HCT116 (cell line): ENCODE measurements at regions not wholly inside any gene's neighbourhood (a gene's known extent, or its start where the extent isn't known, plus 50 kb on each side); places are given as distances from the start of the nearest gene placed in this dataset.
A peak's percentile ranks its signal among the peaks of the same experiment; 100 is the strongest.

Experiments used
- ATAC-seq: fragments of 200-7000 bp; cut with Tn5 transposase; 2 replicates; pipeline ENCODE4 v1.9.1; 2020; ENCODE audit warnings: mild to moderate bottlenecking, moderate library complexity
- BruUV-seq: library from RNA; stranded (reverse); fragments of 400-500 nt; replicated peaks from 2 replicates; lab custom pipeline; 2021; lab: Mats Ljungman, UMichigan
- CTCF ChIA-PET: fragments of 300-600 bp; sonication (Branson Sonifier 250); formaldehyde crosslinking; loops from one replicate; lab custom pipeline; 2021; ENCODE audit warnings: antibody characterized with exemption; lab: Charles Lee
- POLR2A ChIA-PET: fragments of 300-600, 350-600 bp; sonication (Branson Sonifier 250); formaldehyde crosslinking; loops from one replicate; lab custom pipeline; 2021; ENCODE audit warnings: antibody characterized with exemption; lab: Charles Lee
- RAD21 ChIA-PET, 2 experiments: fragments of 300-600 bp; sonication (Branson Sonifier 250); formaldehyde crosslinking; loops; one replicate each; lab custom pipeline; 2023; ENCODE audit warnings: low total read pairs in 2 of 2; ENCODE audit not compliant: uncharacterized antibody in 2 of 2, unreplicated experiment in 2 of 2, low non-redundant PET in 1 of 2; lab: Charles Lee
- DNase-seq: peaks from one replicate; pipeline ENCODE4 v3.0.0-alpha.2; 2010; ENCODE audit warnings: low read depth, low spot score
- H2AFZ ChIP-seq: fragments of 200-600 bp; shearing (Covaris generic), sonication (generic); 2 replicates; pipeline ENCODE4 v1.6.1; 2017; ENCODE audit warnings: low read depth, mixed run types, mixed read lengths, antibody characterized with exemption, low read length; ENCODE audit not compliant: poor library complexity, severe bottlenecking
- H3K27ac ChIP-seq: 2 replicates; pipeline ENCODE4 v1.5.1; 2012; ENCODE audit warnings: low read depth, low read length
- H3K27me3 ChIP-seq: fragments of 200-600 bp; sonication (generic); 2 replicates; pipeline ENCODE4 v1.6.1; 2016; ENCODE audit warnings: mixed run types, low read length, mixed read lengths; ENCODE audit not compliant: insufficient read depth
- H3K36me3 ChIP-seq, 2 experiments: fragments of 200-500 bp in 1 of 2; fragments of 200-600 bp in 1 of 2; sonication (Bioruptor generic) in 1 of 2; sonication (generic) in 1 of 2; 2 replicates each; pipeline versions ENCODE4 v1.5.1 to v1.6.1; 2014 to 2016; ENCODE audit warnings: low read length in 2 of 2, inconsistent platforms in 1 of 2, mixed read lengths in 1 of 2, mixed run types in 1 of 2; ENCODE audit not compliant: insufficient read depth in 2 of 2, control insufficient read depth in 1 of 2
- H3K4me1 ChIP-seq, 2 experiments: fragments of 200-600 bp in 1 of 2; sonication (generic) in 1 of 2; 2 replicates each; pipeline versions ENCODE4 v1.5.1 to v1.6.1; 2012 to 2017; ENCODE audit warnings: low read length in 2 of 2, inconsistent platforms in 1 of 2, mild to moderate bottlenecking in 1 of 2, mixed read lengths in 1 of 2, mixed run types in 1 of 2, moderate library complexity in 1 of 2; ENCODE audit not compliant: insufficient read depth in 2 of 2, control insufficient read depth in 1 of 2
- H3K4me2 ChIP-seq: fragments of 200-600 bp; sonication (generic); 2 replicates; pipeline ENCODE4 v1.6.1; 2017; ENCODE audit warnings: mixed run types, low read length, mixed read lengths
- H3K4me3 ChIP-seq, 2 experiments: fragments of 200-600 bp in 1 of 2; sonication (generic) in 1 of 2; replicated peaks in 1 of 2; 2 replicates each; pipeline ENCODE4 v1.5.1; 2011 to 2016; ENCODE audit warnings: low read length in 2 of 2, control low read depth in 1 of 2, low read depth in 1 of 2, mild to moderate bottlenecking in 1 of 2, mixed read lengths in 1 of 2, mixed run types in 1 of 2
- H3K79me2 ChIP-seq: fragments of 200-600 bp; sonication (generic); 2 replicates; pipeline ENCODE4 v1.6.1; 2017; ENCODE audit warnings: mild to moderate bottlenecking, mixed run types, low read length, moderate library complexity, mixed read lengths; ENCODE audit not compliant: insufficient read depth
- H3K9ac ChIP-seq: fragments of 200-600 bp; sonication (generic); 2 replicates; pipeline ENCODE4 v1.6.1; 2016; ENCODE audit warnings: low read length, mixed read lengths
- H3K9me2 ChIP-seq: fragments of 200-600 bp; sonication (generic), shearing (Covaris generic); 2 replicates; pipeline ENCODE4 v1.6.1; 2017; ENCODE audit warnings: mixed run types, mild to moderate bottlenecking, moderate library complexity; ENCODE audit not compliant: insufficient read depth
- H3K9me3 ChIP-seq, 2 experiments: fragments of 200-500 bp in 1 of 2; fragments of 200-600 bp in 1 of 2; sonication (Bioruptor generic) in 1 of 2; sonication (generic) in 1 of 2; 2 replicates each; pipeline ENCODE4 v1.6.1; 2014 to 2017; ENCODE audit warnings: low read length in 2 of 2, mixed read lengths in 2 of 2, inconsistent platforms in 1 of 2, low read depth in 1 of 2, mild to moderate bottlenecking in 1 of 2, mixed run types in 1 of 2, moderate library complexity in 1 of 2; ENCODE audit not compliant: control insufficient read depth in 1 of 2, insufficient read depth in 1 of 2
- H4K20me1 ChIP-seq: fragments of 200-600 bp; sonication (generic), shearing (Covaris generic); 2 replicates; pipeline ENCODE4 v1.6.1; 2017; ENCODE audit warnings: mixed run types, mild to moderate bottlenecking, moderate library complexity; ENCODE audit not compliant: insufficient read depth
- EGR1 ChIP-seq: IDR thresholded peaks from 2 replicates; pipeline ENCODE4 v1.6.1; 2012; ENCODE audit warnings: low read depth
- EZH2phosphoT487 ChIP-seq: fragments of 200-600 bp; IDR thresholded peaks from 2 replicates; pipeline ENCODE4 v1.6.1; 2018; ENCODE audit warnings: antibody characterized with exemption, borderline replicate concordance
- FOSL1 ChIP-seq: IDR thresholded peaks from 2 replicates; pipeline ENCODE4 v1.6.1; 2012; ENCODE audit warnings: low read depth
- POLR2AphosphoS5 ChIP-seq: IDR thresholded peaks from 2 replicates; pipeline ENCODE4 v1.6.1; 2011; ENCODE audit warnings: mild to moderate bottlenecking, low read depth, low read length, moderate library complexity
- RAD21 ChIP-seq: IDR thresholded peaks from 2 replicates; pipeline ENCODE4 v1.6.1; 2012; ENCODE audit warnings: low read depth, mild to moderate bottlenecking
- SIN3A ChIP-seq: IDR thresholded peaks from 2 replicates; pipeline ENCODE4 v1.6.1; 2012; ENCODE audit warnings: low read depth
- SRF ChIP-seq: IDR thresholded peaks from 2 replicates; pipeline ENCODE4 v1.6.1; 2012; ENCODE audit warnings: low read depth
- TCF7L2 ChIP-seq: IDR thresholded peaks from 2 replicates; pipeline ENCODE4 v1.7.0; 2011; ENCODE audit warnings: borderline replicate concordance, inconsistent platforms; ENCODE audit not compliant: insufficient read depth, insufficient read length; ENCODE audit errors: extremely low read depth
- YY1 ChIP-seq: IDR thresholded peaks from 2 replicates; pipeline ENCODE4 v1.6.1; 2011; ENCODE audit warnings: low read length, low read depth, moderate library complexity, mild to moderate bottlenecking; ENCODE audit not compliant: insufficient replicate concordance; ENCODE audit errors: extremely low read depth
- ZNF274 ChIP-seq: fragments of 200-500 bp; sonication (Bioruptor generic); IDR thresholded peaks from 2 replicates; pipeline ENCODE4 v1.6.1; 2014; ENCODE audit warnings: mild to moderate bottlenecking, low read depth, low read length, inconsistent platforms
- intact Hi-C: fragments of 100-400 bp; cut with micrococcal nuclease; formaldehyde crosslinking; loops from 2 replicates; pipeline ENCODE4 v1.10.0; 2022
- TF ChIP-seq, protein P1 (sequence below), 3 experiments: fragments of 200-600 bp in 1 of 3; sonication (generic) in 1 of 3; IDR thresholded peaks in 2 of 3; conservative IDR thresholded peaks in 1 of 3; 2 replicates each; pipeline ENCODE4 v1.5.1; 2012 to 2017; ENCODE audit warnings: low read depth in 2 of 3, low read length in 2 of 3, antibody characterized with exemption in 1 of 3, borderline replicate concordance in 1 of 3, control low read depth in 1 of 3, mild to moderate bottlenecking in 1 of 3, mixed read lengths in 1 of 3, mixed run types in 1 of 3, moderate library complexity in 1 of 3; ENCODE audit not compliant: insufficient read depth in 1 of 3
- TF ChIP-seq, protein P2 (sequence below): IDR thresholded peaks from 2 replicates; pipeline ENCODE4 v1.6.1; 2012
- TF ChIP-seq, protein P3 (sequence below): IDR thresholded peaks from 2 replicates; pipeline ENCODE4 v1.6.1; 2011; ENCODE audit warnings: mild to moderate bottlenecking, low read length, moderate library complexity; ENCODE audit not compliant: insufficient replicate concordance; ENCODE audit errors: extremely low read depth

DNA sequence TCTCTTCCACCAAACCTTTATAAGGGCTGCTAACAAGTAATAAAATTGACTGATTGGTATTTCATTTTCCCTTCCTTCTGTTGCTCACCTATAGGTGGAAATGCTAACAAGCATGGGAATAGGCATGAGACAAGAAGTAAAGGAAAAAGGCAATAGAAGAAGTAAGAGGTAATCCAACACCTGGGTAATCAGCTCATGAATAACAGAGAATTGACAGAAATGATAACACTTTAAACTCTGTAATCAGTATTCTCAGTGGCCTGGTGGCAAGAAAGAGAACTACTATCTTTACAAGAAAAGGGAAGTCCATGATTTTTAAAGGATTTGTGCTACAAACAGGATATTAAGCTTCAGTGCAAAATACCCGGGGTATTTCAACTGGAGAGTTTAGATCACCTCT, 737.8 kb downstream of the RERGL start:
- ChIA-PET POLR2A (no interaction called here), RAD21 (no interaction called here)
- no peak overlapping the region for H2AFZ ChIP-seq
- H3K79me2 ChIP-seq: no peaks in the 10 kb centered on the region
- TF ChIP-seq SIN3A: no peak
- TF ChIP-seq, protein P1, sequence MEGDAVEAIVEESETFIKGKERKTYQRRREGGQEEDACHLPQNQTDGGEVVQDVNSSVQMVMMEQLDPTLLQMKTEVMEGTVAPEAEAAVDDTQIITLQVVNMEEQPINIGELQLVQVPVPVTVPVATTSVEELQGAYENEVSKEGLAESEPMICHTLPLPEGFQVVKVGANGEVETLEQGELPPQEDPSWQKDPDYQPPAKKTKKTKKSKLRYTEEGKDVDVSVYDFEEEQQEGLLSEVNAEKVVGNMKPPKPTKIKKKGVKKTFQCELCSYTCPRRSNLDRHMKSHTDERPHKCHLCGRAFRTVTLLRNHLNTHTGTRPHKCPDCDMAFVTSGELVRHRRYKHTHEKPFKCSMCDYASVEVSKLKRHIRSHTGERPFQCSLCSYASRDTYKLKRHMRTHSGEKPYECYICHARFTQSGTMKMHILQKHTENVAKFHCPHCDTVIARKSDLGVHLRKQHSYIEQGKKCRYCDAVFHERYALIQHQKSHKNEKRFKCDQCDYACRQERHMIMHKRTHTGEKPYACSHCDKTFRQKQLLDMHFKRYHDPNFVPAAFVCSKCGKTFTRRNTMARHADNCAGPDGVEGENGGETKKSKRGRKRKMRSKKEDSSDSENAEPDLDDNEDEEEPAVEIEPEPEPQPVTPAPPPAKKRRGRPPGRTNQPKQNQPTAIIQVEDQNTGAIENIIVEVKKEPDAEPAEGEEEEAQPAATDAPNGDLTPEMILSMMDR (IDR thresholded peaks at IDR 0.05 in 2 of 3, conservative IDR thresholded peaks at IDR 0.05 in 1 of 3; ENCODE audit: borderline replicate concordance in 1 of 3, insufficient read depth in 1 of 3, low read depth in 2 of 3, low read length in 2 of 3): peak in 1 of 3 experiments; percentile 20; a peak in 2 of 6 replicates
- TF ChIP-seq RAD21: no peak
- TF ChIP-seq, all 23 proteins: peak for 1
- H3K27me3 ChIP-seq: no peaks in the 10 kb centered on the region
- H3K9me3 ChIP-seq: no peaks in the 10 kb centered on the region
- ATAC-seq (no peak), DNase-seq (no peak)
- CTCF ChIA-PET: no interaction called here
- H3K4me3 ChIP-seq: no peak overlapping the region
- no TSS peak for BruUV-seq
- H3K9ac ChIP-seq: no peak overlapping the region
- H3K4me2 ChIP-seq: no peak overlapping the region
- no peaks in the 10 kb centered on the region for H3K36me3 ChIP-seq
- no peak overlapping the region for H3K27ac ChIP-seq
- no peaks in the 10 kb centered on the region for H3K4me1 ChIP-seq
- intact Hi-C loops: no loop called here
- H4K20me1 ChIP-seq: no peaks in the 10 kb centered on the region
- no peaks in the 10 kb centered on the region for H3K9me2 ChIP-seq

GRCh38 chr12:17348311-17348710, 741.7 kb downstream of the RERGL start:
- no peaks in the 10 kb centered on the region for H3K36me3 ChIP-seq
- ChIA-PET RAD21 (no interaction called here), POLR2A (no interaction called here), CTCF (no interaction called here)
- ATAC-seq: no peak
- DNase-seq: no peak
- no peak overlapping the region for H2AFZ ChIP-seq
- intact Hi-C loops: no loop called here
- H3K9me3 ChIP-seq: 0 out of 4 replicates have a peak, but pooled peaks cover 0 to 3% of the 10 kb centered on the region in 2 experiments
- H3K79me2 ChIP-seq: no peaks in the 10 kb centered on the region
- H3K4me1 ChIP-seq: no peaks in the 10 kb centered on the region
- H3K27me3 ChIP-seq: no peaks in the 10 kb centered on the region
- no peak overlapping the region for H3K27ac ChIP-seq
- no peak overlapping the region for H3K4me2 ChIP-seq
- no TSS peak for BruUV-seq
- no peak overlapping the region for H3K9ac ChIP-seq
- no peak overlapping the region for H3K4me3 ChIP-seq
- H4K20me1 ChIP-seq: no peaks in the 10 kb centered on the region
- no peaks in the 10 kb centered on the region for H3K9me2 ChIP-seq
- TF ChIP-seq, protein P2, sequence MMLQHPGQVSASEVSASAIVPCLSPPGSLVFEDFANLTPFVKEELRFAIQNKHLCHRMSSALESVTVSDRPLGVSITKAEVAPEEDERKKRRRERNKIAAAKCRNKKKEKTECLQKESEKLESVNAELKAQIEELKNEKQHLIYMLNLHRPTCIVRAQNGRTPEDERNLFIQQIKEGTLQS: no peak
- TF ChIP-seq TCF7L2: no peak
- no peak for TF ChIP-seq ZNF274
- TF ChIP-seq POLR2AphosphoS5: no peak
- TF ChIP-seq SRF: no peak
- TF ChIP-seq FOSL1: no peak
- no peak for TF ChIP-seq EGR1
- TF ChIP-seq, protein P1 (IDR thresholded peaks at IDR 0.05 in 2 of 3, conservative IDR thresholded peaks at IDR 0.05 in 1 of 3; ENCODE audit: borderline replicate concordance in 1 of 3, insufficient read depth in 1 of 3, low read depth in 2 of 3, low read length in 2 of 3): no peak
- TF ChIP-seq, protein P3, sequence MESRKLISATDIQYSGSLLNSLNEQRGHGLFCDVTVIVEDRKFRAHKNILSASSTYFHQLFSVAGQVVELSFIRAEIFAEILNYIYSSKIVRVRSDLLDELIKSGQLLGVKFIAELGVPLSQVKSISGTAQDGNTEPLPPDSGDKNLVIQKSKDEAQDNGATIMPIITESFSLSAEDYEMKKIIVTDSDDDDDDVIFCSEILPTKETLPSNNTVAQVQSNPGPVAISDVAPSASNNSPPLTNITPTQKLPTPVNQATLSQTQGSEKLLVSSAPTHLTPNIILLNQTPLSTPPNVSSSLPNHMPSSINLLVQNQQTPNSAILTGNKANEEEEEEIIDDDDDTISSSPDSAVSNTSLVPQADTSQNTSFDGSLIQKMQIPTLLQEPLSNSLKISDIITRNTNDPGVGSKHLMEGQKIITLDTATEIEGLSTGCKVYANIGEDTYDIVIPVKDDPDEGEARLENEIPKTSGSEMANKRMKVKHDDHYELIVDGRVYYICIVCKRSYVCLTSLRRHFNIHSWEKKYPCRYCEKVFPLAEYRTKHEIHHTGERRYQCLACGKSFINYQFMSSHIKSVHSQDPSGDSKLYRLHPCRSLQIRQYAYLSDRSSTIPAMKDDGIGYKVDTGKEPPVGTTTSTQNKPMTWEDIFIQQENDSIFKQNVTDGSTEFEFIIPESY: no peak
- TF ChIP-seq EZH2phosphoT487: no peak
- TF ChIP-seq YY1: no peak
